Epithelial cell of esophagus (primary cell): ENCODE measurements at regions not wholly inside any gene's neighbourhood (a gene's known extent, or its start where the extent isn't known, plus 50 kb on each side); places are given as distances from the start of the nearest gene placed in this dataset.

Experiments
- DNase-seq: peaks from one replicate; pipeline ENCODE4 v3.0.0; 2010; ENCODE audit warnings: low read depth
- H3K4me3 ChIP-seq: 2 replicates; pipeline ENCODE4 v1.5.1; 2011; ENCODE audit warnings: mild to moderate bottlenecking, low read length, control low read depth
- TF ChIP-seq, protein P1 (sequence below): IDR thresholded peaks from 2 replicates; pipeline ENCODE4 v1.5.1; 2011; ENCODE audit warnings: low read depth, mild to moderate bottlenecking, low read length, control low read depth, inconsistent platforms; ENCODE audit not compliant: insufficient read depth; ENCODE audit errors: missing control alignments

DNA sequence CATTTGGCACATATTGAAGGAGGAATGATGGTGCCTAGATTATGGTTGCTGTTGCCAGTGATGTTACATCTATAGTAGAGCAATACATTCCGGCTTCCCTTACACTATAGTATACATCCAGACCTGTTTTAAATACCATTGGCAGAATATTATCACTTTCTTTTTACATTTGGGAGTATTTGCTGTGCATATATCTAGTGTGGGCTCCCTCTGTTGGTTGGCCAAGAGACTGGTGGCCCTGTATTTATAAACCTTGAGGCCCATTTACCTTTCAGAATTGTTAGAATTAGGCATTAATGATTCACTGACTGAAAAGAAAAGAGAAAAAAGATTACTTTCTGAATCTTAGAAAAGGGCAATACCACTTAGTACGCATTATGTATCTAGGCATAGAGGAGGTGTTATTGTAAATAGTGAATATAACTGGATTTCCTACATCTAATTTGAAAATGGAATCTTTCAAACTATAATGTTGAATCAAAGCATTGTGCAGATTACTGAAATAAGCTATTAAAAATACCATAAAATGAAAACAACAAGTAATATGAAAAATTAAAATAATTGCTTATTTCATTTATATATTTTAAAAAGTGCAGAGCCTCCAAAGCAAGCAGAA lies 628.8 kb upstream of the MAN1A1 start:
- DNase-seq, result peak; percentile 48

DNA sequence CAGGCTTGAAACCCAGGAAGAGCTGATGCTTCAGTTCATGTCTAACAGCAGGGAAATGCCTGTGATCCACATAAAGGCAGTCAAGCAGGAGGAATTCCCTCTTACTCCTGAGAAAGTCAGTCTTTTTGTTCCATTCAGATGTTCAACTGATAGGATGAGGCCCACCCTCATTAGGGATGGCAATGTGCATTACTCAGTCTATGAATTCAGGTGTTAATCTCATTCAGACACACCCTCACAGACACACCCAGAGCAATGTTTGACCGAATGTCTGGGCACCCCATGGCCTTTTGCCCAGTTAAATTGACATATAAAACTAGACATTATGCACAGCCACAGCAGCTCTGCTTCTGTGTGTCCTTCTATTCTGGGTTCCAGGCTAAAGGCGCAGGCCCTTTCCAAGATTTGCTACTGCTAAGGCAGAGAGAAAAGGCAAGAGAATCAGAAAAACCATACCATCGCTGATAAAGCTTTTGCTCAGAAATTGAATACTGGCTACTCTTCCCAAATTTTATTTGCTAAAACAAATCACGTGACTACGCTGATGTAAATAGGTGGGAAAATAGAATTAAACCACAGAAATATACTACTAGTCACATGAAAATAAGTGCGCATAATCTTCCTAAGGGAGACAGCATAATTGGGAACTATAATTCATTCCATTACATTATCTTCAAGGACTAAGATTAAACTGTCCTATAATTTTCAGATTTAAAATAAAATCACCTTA lies 625.0 kb upstream of the MAN1A1 start:
- no peak overlapping the region for H3K4me3 ChIP-seq
- peak; percentile 3 for DNase-seq
- TF ChIP-seq, protein P1, sequence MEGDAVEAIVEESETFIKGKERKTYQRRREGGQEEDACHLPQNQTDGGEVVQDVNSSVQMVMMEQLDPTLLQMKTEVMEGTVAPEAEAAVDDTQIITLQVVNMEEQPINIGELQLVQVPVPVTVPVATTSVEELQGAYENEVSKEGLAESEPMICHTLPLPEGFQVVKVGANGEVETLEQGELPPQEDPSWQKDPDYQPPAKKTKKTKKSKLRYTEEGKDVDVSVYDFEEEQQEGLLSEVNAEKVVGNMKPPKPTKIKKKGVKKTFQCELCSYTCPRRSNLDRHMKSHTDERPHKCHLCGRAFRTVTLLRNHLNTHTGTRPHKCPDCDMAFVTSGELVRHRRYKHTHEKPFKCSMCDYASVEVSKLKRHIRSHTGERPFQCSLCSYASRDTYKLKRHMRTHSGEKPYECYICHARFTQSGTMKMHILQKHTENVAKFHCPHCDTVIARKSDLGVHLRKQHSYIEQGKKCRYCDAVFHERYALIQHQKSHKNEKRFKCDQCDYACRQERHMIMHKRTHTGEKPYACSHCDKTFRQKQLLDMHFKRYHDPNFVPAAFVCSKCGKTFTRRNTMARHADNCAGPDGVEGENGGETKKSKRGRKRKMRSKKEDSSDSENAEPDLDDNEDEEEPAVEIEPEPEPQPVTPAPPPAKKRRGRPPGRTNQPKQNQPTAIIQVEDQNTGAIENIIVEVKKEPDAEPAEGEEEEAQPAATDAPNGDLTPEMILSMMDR, result no peak

More for the DNA sequence above, 628.8 kb upstream of the MAN1A1 start:
- H3K4me3 ChIP-seq, result no peak overlapping the region
- TF ChIP-seq, protein P1, result peak; percentile 85

DNA sequence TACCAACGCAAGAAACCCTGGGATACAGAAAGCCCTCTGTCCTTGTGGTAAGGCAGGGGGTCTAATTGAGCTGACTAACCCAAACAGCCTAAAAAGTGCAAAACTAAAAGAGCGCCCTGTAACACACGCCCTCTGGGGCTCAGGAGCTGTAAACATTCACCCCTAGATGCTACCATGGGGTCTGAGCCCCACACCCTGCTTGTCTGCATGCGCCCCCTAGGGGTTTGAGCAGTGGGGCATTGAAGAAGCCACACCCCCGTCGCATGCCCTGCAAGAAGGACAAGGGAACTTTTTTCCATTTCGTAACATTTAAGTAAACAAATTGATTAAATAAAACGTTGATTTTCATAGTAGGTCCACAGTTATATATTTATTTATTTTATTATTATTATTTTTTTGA lies 616.9 kb upstream of the MAN1A1 start:
- TF ChIP-seq, protein P1, result no peak
- no peak overlapping the region for H3K4me3 ChIP-seq
- DNase-seq, result peak; percentile 11

DNA sequence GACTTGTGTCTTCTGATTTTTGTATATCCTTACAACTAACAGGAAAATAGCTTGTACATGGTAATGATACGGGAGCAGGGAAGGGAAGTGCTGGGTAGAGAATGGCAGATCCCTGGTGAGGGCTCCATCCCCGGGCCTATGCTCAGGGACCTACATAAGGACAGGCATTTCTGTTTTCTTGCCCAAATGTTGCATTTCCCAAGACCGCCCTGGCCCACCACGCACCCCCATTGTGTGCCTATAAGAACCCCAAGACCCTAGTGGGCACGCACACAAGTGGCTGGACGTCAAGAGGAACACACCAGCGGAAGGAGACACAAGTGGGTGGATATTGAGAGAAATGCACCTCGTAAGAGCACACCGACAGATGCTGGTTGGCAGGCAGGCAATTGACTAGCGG lies 616.3 kb upstream of the MAN1A1 start:
- no peak overlapping the region for H3K4me3 ChIP-seq
- TF ChIP-seq, protein P1, result no peak
- no peak for DNase-seq

DNA sequence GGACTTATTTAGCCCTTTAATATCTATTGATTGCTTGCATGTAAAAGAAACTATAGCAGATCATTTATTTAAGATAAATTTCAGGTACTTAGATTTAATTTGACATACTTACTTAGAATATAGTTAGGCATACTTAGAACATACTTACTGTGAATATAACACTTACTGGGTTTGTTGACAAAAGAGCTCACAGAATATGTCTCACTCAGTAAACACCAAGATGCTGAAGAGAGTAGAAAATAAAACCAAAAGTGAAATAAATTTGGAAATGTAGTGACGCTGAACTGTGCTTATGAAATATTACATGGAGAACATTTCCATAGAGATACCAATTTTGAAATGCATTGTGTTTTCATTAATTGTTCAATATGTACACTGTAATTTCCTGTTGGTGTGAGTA lies 615.4 kb upstream of the MAN1A1 start:
- H3K4me3 ChIP-seq, result no peak overlapping the region
- DNase-seq, result no peak
- TF ChIP-seq, protein P1, result no peak

DNA sequence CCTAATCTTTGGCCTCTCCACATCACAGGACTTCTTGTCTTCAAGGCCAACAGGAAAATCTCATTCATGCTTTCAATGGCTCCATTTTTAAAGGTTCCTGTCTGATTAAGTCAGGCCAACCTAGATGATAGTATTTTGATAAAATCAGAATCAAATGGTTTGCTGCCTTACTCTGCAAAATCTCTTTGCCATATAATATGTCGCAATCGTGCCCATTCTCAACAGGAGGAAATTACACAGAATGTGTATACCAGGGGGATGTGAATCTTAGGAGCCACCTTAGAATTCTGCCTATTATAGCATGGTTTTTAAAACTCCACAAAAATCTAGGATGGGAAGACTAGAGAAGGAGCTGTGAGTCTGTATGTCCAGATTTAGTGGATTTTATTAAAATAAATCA lies 612.9 kb upstream of the MAN1A1 start:
- TF ChIP-seq, protein P1, result no peak
- H3K4me3 ChIP-seq, result no peak overlapping the region
- no peak for DNase-seq
